BE2C (cell line): ENCODE measurements at regions not wholly inside any gene's neighbourhood (a gene's known extent, or its start where the extent isn't known, plus 50 kb on each side); places are given as distances from the start of the nearest gene placed in this dataset.
A peak's percentile ranks its signal among the peaks of the same experiment; 100 is the strongest.
"Not testable (repeated sequence)": the region's sequence is repeated elsewhere in the genome, so short reads cannot be mapped to it uniquely, and the experiment has no call there.

Experiments used
- DNase-seq: peaks from one replicate; pipeline ENCODE4 v3.0.0-alpha.2; 2020
- H3K27me3 ChIP-seq: fragments of 250-450 bp; sonication (Bioruptor Pico); 2 replicates; pipeline ENCODE4 v1.5.1; 2020; ENCODE audit warnings: mild to moderate bottlenecking
- H3K36me3 ChIP-seq: fragments of 250-450 bp; sonication (Bioruptor Pico); 2 replicates; pipeline ENCODE4 v1.5.1; 2020; ENCODE audit warnings: mild to moderate bottlenecking
- H3K4me1 ChIP-seq: fragments of 250-450 bp; sonication (Bioruptor Pico); 2 replicates; pipeline ENCODE4 v1.5.1; 2020
- H3K4me3 ChIP-seq: 2 replicates; pipeline ENCODE4 v1.5.1; 2011; ENCODE audit warnings: low read depth, low read length
- H3K9me3 ChIP-seq: fragments of 250-450 bp; sonication (Bioruptor Pico); 2 replicates; pipeline ENCODE4 v1.5.1; 2020
- CTCF ChIP-seq: IDR thresholded peaks from 2 replicates; pipeline ENCODE4 v1.5.1; 2012; ENCODE audit warnings: mild to moderate bottlenecking, low read depth, low read length

- TF ChIP-seq CTCF: no peak
- no peaks in the 10 kb centered on the region for H3K36me3 ChIP-seq
- H3K4me3 ChIP-seq: no peak overlapping the region
- no peaks in the 10 kb centered on the region for H3K9me3 ChIP-seq
- H3K4me1 ChIP-seq: peaks cover 6% of the 10 kb centered on the region
- DNase-seq: no peak
- no peaks in the 10 kb centered on the region for H3K27me3 ChIP-seq
Measured at GRCh38 chr1:245070836-245071615, 83.8 kb upstream of the KIF26B start.

GRCh38 chr1:245067257-245067656, 87.5 kb upstream of the KIF26B start:
- Histone ChIP-seq H3K9me3 (no peaks in the 10 kb centered on the region), H3K36me3 (no peaks in the 10 kb centered on the region), H3K27me3 (no peaks in the 10 kb centered on the region), H3K4me1 (peaks cover 6% of the 10 kb centered on the region), H3K4me3 (no peak overlapping the region)
- no peak for DNase-seq
- TF ChIP-seq CTCF: no peak

- H3K36me3 ChIP-seq: no peaks in the 10 kb centered on the region
- H3K9me3 ChIP-seq: no peaks in the 10 kb centered on the region
- no peak for DNase-seq
- H3K4me1 ChIP-seq: peaks cover 5% of the 10 kb centered on the region
- no peak for TF ChIP-seq CTCF
- no peak overlapping the region for H3K4me3 ChIP-seq
- no peaks in the 10 kb centered on the region for H3K27me3 ChIP-seq
Measured at GRCh38 chr1:245062741-245063305, 92.0 kb upstream of the KIF26B start.

GRCh38 chr1:245061808-245062207, 93.0 kb upstream of the KIF26B start:
- H3K4me1 ChIP-seq, H3K36me3 ChIP-seq, H3K4me3 ChIP-seq, DNase-seq, H3K27me3 ChIP-seq, H3K9me3 ChIP-seq: not testable (repeated sequence)

GRCh38 chr1:245060684-245061374, 94.0 kb upstream of the KIF26B start:
- TF ChIP-seq CTCF: no peak

GRCh38 chr1:245059806-245060424, 94.9 kb upstream of the KIF26B start:
- no peak overlapping the region for H3K4me3 ChIP-seq
- DNase-seq: no peak
- H3K9me3 ChIP-seq: no peaks in the 10 kb centered on the region
- H3K27me3 ChIP-seq: no peaks in the 10 kb centered on the region
- H3K4me1 ChIP-seq: no peaks in the 10 kb centered on the region
- TF ChIP-seq CTCF: no peak
- no peaks in the 10 kb centered on the region for H3K36me3 ChIP-seq

More at GRCh38 chr1:245060684-245061374, 94.0 kb upstream of the KIF26B start:
- H3K9me3 ChIP-seq: no peaks in the 10 kb centered on the region
- H3K4me1 ChIP-seq: no peaks in the 10 kb centered on the region
- H3K4me3 ChIP-seq: no peak overlapping the region
- peak; percentile 46 for DNase-seq
- H3K27me3 ChIP-seq: no peaks in the 10 kb centered on the region
- no peaks in the 10 kb centered on the region for H3K36me3 ChIP-seq
